ENCODE measurements at regions not wholly inside any gene's neighbourhood (a gene's known extent, or its start where the extent isn't known, plus 50 kb on each side); places are given as distances from the start of the nearest gene placed in this dataset.

GRCh38 chr4:57924951-57925350 is 814.8 kb upstream of the IGFBP7 start:
- no peak for DNase-seq (ENCODE audit: extremely low read depth in 1 of 2, low read depth in 1 of 2)

DNA sequence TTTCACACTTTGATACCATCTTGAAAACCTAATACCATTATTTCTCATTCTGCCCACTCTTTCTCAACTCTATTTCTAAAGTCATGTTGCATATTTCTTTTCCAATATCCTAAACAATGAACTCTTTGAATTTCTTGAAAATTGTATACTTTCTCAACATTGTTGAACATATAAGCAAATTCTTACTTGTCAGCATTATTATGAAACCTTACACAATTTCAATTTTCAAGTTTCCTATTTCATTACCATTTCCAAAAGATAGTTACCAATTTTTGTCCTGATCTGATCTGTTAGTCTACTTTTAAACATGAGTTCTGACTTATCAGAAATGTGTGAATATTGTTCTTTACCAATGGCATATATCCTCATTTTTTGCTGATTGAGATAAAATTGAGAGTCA is 806.3 kb upstream of the IGFBP7 start:
- DNase-seq (ENCODE audit: extremely low read depth in 1 of 2, low read depth in 1 of 2), result no peak

- no peak for DNase-seq (ENCODE audit: extremely low read depth in 1 of 2, low read depth in 1 of 2)
Observed at GRCh38 chr4:57911203-57911602, 801.0 kb upstream of the IGFBP7 start.

DNA sequence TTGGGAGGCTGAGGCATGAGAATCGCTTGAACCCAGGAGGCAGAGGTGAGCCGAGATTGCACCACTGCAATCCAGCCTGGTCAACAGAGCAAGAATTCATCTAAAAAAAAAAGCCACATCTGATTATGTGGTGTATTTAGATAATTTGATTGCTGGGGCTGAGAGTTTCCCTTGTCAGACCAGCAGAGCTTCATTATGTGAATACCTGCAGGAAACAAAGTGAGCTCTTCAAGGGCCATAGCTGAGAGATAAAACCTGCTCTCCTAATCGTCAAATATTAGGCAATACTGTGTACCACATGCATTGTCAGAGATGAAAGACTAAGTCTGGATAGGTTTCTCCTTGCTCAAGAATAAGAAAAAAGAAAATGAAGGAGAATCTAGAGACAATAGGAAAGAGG is 800.0 kb upstream of the IGFBP7 start:
- no peak for DNase-seq (ENCODE audit: extremely low read depth in 1 of 2, low read depth in 1 of 2)

- DNase-seq (ENCODE audit: extremely low read depth in 1 of 2, low read depth in 1 of 2), result no peak
Observed at GRCh38 chr4:57905965-57906364, 795.8 kb upstream of the IGFBP7 start.

GRCh38 chr4:57877047-57877458 is 766.9 kb upstream of the IGFBP7 start:
- no peak for DNase-seq (ENCODE audit: extremely low read depth in 1 of 2, low read depth in 1 of 2)

DNA sequence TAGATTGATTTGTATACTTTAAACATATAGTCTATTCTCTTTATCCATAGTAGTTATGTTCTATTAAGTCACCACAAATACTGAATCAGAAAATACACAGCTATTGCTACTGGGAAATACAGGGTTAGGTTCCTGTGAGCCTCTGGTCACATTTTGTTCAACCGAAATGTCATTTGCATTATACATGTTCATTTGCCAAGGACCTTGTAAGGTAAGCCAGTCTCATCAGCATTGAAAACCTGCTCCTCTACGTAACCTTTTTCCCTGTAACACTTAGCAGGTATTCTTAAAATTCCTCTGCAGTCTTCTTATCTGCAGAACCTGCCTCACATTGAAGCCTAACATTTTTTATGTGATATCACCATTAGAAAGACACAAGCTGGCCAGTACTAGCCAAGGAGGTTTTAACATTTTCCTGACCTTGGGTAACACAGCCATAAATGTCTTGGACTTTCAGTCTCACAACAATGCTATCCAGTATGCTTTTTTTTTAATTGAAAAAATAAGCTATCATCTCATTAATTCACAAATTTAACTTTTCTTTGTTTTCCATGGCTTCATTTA is 765.7 kb upstream of the IGFBP7 start:
- no peak for DNase-seq (ENCODE audit: extremely low read depth in 1 of 2, low read depth in 1 of 2)

DNA sequence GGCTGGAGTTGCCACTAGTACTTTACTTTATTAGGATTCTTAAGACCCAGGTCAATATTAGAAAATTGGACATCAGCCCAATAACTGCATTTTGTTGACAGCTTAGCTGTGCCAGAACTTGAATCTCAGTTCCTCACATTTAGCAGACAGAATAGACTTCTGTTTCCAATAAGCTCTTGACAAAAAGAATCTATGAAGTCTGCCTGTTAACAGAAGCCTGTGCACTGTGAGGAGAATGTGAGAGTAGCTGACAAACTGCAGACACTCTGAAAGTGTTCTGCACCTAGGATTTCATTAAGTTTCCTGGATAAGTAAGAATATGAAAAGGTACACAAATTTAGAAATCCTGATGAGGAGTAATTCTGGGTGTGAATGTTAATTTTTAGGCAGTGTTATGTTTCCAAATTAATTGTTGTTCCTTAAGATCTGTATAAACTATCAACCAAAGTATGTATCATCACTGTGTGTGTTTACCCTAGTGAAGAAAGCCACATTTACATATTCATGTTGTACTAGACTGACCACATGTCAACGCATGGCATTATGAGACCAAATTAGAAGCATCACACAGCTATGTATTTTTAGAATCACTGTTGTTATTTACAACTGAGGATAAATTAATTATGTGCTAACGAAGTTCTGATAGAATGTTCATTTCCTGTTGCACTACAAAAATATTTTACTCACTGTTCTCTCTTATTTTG is 756.4 kb upstream of the IGFBP7 start:
- no peak for DNase-seq (ENCODE audit: extremely low read depth in 1 of 2, low read depth in 1 of 2)

DNA sequence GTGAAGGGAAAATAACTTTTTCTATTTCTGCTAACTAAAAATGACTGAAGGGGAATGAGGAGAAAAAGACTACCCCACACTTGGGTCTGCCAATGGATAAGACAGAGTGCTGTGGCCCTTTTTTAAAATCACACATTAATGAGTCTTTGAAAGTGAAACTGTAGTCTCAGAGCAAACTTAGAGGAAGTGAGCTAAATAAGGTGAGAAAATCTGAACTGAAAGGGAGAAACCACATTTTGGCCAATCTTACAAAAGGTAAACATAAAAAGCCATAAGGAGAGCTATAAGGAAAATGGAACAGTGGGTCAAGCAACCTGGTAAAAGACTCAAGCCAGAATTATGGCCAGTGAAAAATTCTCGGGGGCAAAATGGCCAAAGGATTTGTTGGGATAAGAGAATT is 755.1 kb upstream of the IGFBP7 start:
- no peak for DNase-seq (ENCODE audit: extremely low read depth in 1 of 2, low read depth in 1 of 2)

DNA sequence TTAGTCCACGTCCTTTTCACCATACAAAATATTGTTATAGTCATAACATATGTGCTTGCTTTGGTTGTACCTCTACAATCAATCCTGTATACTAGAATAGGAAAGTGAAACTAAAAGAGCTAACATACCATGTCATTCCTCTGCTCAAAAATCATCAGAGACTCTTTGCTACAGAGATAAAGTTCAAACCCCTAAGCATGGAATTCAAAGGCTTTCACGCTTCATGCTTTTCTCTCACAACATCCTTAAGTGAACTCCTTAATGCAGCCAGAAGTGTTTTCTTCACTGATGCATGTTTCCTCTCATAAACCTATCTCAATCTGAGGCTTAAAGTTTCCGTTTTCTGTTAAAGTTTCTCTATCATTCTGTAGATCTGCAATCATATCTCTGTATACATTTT is 744.6 kb upstream of the IGFBP7 start:
- no peak for DNase-seq (ENCODE audit: extremely low read depth in 1 of 2, low read depth in 1 of 2)

- DNase-seq (ENCODE audit: extremely low read depth in 1 of 2, low read depth in 1 of 2), result no peak
Observed at GRCh38 chr4:57850141-57850540, 740.0 kb upstream of the IGFBP7 start.

DNA sequence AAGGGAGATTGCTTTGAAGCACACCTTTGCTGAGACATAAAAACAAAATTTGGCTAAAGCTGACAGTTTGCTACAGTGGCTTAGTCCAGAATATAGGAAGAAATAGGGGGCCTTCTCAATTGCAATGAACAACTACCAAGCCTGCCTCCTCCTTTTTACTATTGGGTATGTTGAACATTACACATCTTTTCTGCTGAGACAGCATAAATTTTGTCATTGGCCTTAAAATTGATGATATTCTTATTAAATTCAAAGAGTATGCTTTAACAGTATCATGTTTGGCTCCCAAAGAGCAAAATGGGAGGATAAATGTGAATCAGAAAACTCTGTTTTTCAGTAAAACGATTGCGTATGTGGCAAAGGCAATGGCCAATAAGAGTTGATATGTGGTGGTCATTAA is 721.9 kb upstream of the IGFBP7 start:
- no peak for DNase-seq (ENCODE audit: extremely low read depth in 1 of 2, low read depth in 1 of 2)

DNA sequence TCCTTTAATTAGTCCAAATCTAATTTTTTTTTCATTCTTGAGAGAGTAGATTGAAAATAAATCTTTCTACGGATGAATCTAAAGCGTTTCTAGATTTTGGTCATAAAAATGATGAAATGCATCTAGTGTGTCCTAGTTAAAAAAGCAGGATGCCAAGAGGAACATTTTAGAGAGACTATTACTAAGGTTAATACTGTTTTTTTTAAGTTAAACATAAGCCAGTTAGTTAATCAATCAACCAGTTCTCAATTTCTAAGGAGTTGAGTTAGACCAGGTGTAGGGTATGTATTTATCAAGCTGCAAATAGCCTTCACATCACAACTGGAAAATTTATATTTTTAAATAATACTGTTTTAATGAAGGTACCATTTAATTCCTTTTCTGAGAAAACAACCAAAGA is 679.5 kb upstream of the IGFBP7 start:
- DNase-seq (ENCODE audit: extremely low read depth in 1 of 2, low read depth in 1 of 2), result no peak

- no peak for DNase-seq (ENCODE audit: extremely low read depth in 1 of 2, low read depth in 1 of 2)
Observed at GRCh38 chr4:57777876-57778275, 667.7 kb upstream of the IGFBP7 start.

- no peak for DNase-seq (ENCODE audit: extremely low read depth in 1 of 2, low read depth in 1 of 2)
Observed at GRCh38 chr4:57774681-57775080, 664.5 kb upstream of the IGFBP7 start.

DNA sequence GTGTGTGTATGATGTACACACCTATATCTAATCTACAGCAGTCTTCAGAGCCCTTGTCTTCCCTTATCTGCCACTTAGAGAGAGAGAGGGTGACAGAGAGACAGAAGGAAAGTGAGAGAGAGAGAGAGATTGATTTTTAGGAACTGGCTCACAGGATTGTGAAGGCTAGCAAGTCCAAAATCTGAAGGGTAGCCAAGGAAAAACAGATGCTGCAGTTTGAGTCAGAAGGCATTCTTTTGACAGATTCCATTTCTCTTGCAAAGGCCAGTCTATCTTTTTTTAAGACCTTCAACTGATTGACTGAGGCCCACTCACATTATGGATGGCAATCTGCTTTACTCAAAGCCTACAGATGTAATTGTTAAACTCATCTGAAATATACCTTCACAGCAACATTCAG is 664.0 kb upstream of the IGFBP7 start:
- no peak for DNase-seq (ENCODE audit: extremely low read depth in 1 of 2, low read depth in 1 of 2)

DNA sequence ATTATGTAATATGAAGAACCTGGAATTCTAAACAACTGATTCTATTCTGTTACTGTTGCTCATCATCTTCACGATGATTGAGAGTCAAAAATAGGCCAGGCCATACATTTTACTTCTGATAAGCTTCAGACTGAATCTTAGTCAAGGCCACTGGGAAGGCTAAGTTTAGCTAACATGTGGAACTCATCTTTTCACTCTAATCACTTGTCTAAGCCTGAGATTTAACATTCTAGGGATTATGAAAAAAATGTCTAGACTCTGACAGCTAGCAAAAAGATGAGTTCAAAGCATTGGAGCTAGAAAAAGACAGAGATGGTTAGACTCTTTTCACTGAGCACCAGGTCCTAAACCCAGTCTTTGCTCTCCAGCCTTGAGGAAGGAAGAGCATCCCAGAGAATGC is 656.2 kb upstream of the IGFBP7 start:
- DNase-seq (ENCODE audit: extremely low read depth in 1 of 2, low read depth in 1 of 2), result no peak

DNA sequence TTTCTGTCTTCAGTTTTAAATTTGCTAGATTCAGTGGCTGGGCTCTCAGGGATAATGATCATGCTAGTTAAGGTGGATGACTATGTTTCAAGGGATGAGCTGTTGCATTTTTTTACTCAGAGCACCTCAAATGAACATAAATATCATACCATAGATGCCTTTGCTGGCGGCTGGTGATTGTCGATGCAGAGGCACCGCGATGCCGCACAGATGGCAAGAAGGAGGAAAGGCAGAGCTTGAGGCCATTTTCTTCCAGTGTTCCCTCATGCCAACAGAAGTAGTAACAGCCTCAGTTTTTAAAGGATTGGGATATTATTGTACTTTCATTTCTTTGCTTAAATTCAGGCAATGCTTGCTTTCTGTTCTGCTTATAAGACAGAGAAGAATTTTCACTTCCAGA is 654.7 kb upstream of the IGFBP7 start:
- no peak for DNase-seq (ENCODE audit: extremely low read depth in 1 of 2, low read depth in 1 of 2)

- no peak for DNase-seq (ENCODE audit: extremely low read depth in 1 of 2, low read depth in 1 of 2)
Observed at GRCh38 chr4:57763070-57763469, 652.9 kb upstream of the IGFBP7 start.

GRCh38 chr4:57740625-57741190 is 630.5 kb upstream of the IGFBP7 start:
- no peak for DNase-seq (ENCODE audit: extremely low read depth in 1 of 2, low read depth in 1 of 2)

- DNase-seq (ENCODE audit: extremely low read depth in 1 of 2, low read depth in 1 of 2), result no peak
Observed at GRCh38 chr4:57736781-57737180, 626.6 kb upstream of the IGFBP7 start.

GRCh38 chr4:57734104-57734670 is 624.0 kb upstream of the IGFBP7 start:
- no peak for DNase-seq (ENCODE audit: extremely low read depth in 1 of 2, low read depth in 1 of 2)
